ENCODE measurements at regions not wholly inside any gene's neighbourhood (a gene's known extent, or its start where the extent isn't known, plus 50 kb on each side); places are given as distances from the start of the nearest gene placed in this dataset.

DNA sequence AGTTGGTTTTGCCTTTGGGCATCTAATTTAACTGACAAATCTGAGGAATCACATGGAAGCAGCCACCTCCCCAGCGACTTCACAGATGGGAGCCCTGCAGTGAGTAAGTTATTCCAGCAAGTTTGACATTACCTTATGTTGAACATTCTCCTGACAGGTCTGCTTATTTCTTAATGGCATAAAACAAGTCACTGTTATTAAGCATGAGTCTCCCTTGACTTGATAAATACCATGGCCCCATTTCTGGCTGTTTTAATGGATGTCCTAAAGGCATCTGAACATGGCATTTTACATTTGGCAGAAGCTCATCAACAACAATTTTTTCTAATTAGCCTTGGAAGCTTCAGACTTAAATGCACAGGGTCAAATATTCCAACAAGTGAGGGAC is 92.6 kb upstream of the CREB1 start:
- TF ChIP-seq, protein P1, sequence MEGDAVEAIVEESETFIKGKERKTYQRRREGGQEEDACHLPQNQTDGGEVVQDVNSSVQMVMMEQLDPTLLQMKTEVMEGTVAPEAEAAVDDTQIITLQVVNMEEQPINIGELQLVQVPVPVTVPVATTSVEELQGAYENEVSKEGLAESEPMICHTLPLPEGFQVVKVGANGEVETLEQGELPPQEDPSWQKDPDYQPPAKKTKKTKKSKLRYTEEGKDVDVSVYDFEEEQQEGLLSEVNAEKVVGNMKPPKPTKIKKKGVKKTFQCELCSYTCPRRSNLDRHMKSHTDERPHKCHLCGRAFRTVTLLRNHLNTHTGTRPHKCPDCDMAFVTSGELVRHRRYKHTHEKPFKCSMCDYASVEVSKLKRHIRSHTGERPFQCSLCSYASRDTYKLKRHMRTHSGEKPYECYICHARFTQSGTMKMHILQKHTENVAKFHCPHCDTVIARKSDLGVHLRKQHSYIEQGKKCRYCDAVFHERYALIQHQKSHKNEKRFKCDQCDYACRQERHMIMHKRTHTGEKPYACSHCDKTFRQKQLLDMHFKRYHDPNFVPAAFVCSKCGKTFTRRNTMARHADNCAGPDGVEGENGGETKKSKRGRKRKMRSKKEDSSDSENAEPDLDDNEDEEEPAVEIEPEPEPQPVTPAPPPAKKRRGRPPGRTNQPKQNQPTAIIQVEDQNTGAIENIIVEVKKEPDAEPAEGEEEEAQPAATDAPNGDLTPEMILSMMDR (IDR thresholded peaks at IDR 0.05) = no peak
- no peak for TF ChIP-seq POLR2A (IDR thresholded peaks at IDR 0.05)

Measured in lower leg skin (tissue), 3 donors.